ENCODE measurements at regions not wholly inside any gene's neighbourhood (a gene's known extent, or its start where the extent isn't known, plus 50 kb on each side); places are given as distances from the start of the nearest gene placed in this dataset.

DNA sequence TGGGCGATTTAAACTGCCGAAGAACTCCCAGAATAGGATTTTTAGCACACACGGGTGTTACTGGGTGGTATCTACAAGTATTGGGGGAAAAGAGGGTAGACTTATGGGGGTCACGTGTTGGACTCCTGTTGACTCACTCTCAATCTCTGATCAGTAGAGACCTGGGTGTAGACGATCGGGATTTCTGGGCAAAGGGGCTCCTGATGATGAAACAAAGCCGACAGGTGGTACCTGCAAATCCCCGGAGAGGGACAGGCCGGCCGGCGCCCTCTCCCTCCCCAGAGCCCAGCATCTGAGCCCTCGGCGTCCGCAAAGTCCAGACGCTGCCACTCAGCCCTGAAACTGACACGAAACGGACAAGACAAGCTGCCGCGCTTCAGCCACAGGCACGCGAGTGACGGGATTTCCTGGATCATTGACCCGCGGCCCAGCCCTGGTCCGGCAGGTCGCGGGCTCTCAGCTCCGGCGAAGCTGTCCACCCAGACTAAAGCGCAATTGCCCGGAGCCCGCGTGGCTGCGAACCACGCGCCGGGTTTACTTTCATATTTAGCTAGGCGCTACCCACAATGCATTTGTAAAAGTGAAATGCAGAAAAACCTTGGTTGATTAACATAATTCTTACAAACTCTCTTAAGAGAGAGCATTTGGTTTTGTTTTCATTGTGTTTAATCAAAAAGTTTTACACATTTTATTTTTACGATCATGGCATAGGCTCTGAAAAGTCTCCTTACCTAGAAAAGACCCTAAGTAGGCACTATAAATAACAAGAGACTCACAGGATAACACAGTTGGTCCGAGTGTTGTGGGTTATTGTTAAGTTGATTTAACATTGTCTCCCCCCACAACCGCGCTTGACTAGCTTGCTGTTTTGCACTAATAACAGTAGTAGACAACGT lies 56.9 kb upstream of the EZH2 start:
- TF ChIP-seq EZH2 (optimal IDR thresholded peaks at IDR 0.05; ENCODE audit: low read depth, low read length) (no peak), EZH2phosphoT487 (IDR thresholded peaks at IDR 0.05; ENCODE audit: low read length) (no peak)
- TF ChIP-seq, protein P1, sequence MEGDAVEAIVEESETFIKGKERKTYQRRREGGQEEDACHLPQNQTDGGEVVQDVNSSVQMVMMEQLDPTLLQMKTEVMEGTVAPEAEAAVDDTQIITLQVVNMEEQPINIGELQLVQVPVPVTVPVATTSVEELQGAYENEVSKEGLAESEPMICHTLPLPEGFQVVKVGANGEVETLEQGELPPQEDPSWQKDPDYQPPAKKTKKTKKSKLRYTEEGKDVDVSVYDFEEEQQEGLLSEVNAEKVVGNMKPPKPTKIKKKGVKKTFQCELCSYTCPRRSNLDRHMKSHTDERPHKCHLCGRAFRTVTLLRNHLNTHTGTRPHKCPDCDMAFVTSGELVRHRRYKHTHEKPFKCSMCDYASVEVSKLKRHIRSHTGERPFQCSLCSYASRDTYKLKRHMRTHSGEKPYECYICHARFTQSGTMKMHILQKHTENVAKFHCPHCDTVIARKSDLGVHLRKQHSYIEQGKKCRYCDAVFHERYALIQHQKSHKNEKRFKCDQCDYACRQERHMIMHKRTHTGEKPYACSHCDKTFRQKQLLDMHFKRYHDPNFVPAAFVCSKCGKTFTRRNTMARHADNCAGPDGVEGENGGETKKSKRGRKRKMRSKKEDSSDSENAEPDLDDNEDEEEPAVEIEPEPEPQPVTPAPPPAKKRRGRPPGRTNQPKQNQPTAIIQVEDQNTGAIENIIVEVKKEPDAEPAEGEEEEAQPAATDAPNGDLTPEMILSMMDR (IDR thresholded peaks at IDR 0.05; ENCODE audit: low read length), result no peak
- H3K9me2 ChIP-seq (replicated peaks; ENCODE audit: insufficient read depth, low read length), result no peaks in the 10 kb centered on the region
- no peaks in the 10 kb centered on the region for H3K36me3 ChIP-seq (replicated peaks; ENCODE audit: insufficient read depth, low read length)
- no peaks in the 10 kb centered on the region for H4K20me1 ChIP-seq (ENCODE audit: insufficient read depth, low read length)
- H3F3A ChIP-seq (ENCODE audit: insufficient read depth, low read length), result peaks cover 20% of the 10 kb centered on the region
- peak overlapping the region; percentile 80 for H2AFZ ChIP-seq (ENCODE audit: low read length)
- no peaks in the 10 kb centered on the region; the same call in 1 of the 2 replicates for H3K79me2 ChIP-seq (ENCODE audit: low read length)
- peaks cover 5% of the 10 kb centered on the region for H3K4me1 ChIP-seq (ENCODE audit: low read length)
- H3K4me3 ChIP-seq (ENCODE audit: low read length), result peak overlapping the region; percentile 83
- peak; percentile 92 for DNase-seq
- H3K27me3 ChIP-seq (replicated peaks; ENCODE audit: insufficient read depth, low read length), result no peaks in the 10 kb centered on the region
- H3K9me3 ChIP-seq (replicated peaks; ENCODE audit: insufficient read depth, low read length), result no peaks in the 10 kb centered on the region
- peak overlapping the region; percentile 91 for H3K9ac ChIP-seq (ENCODE audit: low read length)
- peak overlapping the region; percentile 82 for H3K27ac ChIP-seq (ENCODE audit: low read length)
- peak overlapping the region; percentile 86 for H3K4me2 ChIP-seq (ENCODE audit: low read depth, low read length)

DNA sequence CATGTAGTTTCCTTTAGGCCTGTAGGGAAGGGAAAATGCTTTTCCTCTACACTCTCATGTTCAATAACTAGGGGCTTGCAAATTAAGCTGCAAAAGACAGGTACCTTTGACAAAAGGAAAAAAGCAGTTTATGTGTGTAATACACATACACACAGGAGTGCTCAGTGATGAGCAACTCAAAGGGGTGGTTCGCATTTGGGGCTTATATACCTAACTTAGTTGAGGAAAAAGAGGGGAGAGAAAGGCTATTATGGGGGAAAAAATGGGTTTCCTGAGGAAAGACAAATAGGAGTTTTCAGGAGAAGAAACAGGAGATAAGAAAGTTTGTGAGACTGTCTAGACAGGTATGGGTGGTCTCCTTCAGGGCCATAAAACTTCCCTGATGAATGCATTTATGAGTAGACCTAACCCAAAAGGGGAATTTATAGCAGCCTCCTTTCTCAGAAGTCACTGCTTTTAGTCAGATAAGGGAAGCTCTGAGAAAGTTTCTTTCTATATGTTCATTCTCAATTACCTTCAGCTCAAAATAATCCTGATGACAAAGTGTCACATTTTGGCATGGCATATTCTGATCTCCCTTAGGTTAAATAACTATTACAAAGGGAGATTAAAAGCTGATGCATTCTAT lies 55.2 kb upstream of the EZH2 start:
- Histone ChIP-seq H4K20me1 (ENCODE audit: insufficient read depth, low read length) (no peaks in the 10 kb centered on the region), H3K4me3 (ENCODE audit: low read length) (no peak overlapping the region), H3K27ac (ENCODE audit: low read length) (no peak overlapping the region), H2AFZ (ENCODE audit: low read length) (no peak overlapping the region), H3K9me3 (replicated peaks; ENCODE audit: insufficient read depth, low read length) (no peaks in the 10 kb centered on the region), H3K4me1 (ENCODE audit: low read length) (peaks cover 5% of the 10 kb centered on the region), H3K9ac (ENCODE audit: low read length) (no peak overlapping the region), H3K79me2 (ENCODE audit: low read length) (no peaks in the 10 kb centered on the region; the same call in 1 of the 2 replicates), H3K27me3 (replicated peaks; ENCODE audit: insufficient read depth, low read length) (no peaks in the 10 kb centered on the region), H3K36me3 (replicated peaks; ENCODE audit: insufficient read depth, low read length) (no peaks in the 10 kb centered on the region), H3K9me2 (replicated peaks; ENCODE audit: insufficient read depth, low read length) (no peaks in the 10 kb centered on the region), H3F3A (ENCODE audit: insufficient read depth, low read length) (peaks cover 20% of the 10 kb centered on the region), H3K4me2 (ENCODE audit: low read depth, low read length) (no peak overlapping the region)
- TF ChIP-seq EZH2phosphoT487 (IDR thresholded peaks at IDR 0.05; ENCODE audit: low read length), result no peak
- TF ChIP-seq, protein P1 (IDR thresholded peaks at IDR 0.05; ENCODE audit: low read length), result no peak
- no peak for TF ChIP-seq EZH2 (optimal IDR thresholded peaks at IDR 0.05; ENCODE audit: low read depth, low read length)
- DNase-seq, result no peak

DNA sequence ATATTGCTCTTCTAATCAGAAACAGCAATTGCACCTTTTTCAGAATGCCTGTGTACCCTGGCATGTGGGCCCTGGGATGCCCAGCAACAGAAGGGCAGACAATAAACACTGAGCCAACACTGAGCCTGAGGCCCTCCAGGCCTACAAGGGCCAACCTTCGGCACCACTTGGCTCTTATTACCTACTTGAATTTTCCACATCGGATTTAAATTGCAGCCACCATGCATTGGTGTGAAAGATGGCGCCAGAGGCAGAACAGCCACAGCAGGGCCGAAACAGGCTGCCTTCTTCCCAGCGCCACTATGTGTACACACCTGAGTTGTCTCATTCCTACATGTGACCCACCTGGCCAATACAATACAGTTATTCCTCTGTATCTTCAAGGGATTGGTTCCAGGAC lies 51.4 kb upstream of the EZH2 start:
- TF ChIP-seq, protein P1 (IDR thresholded peaks at IDR 0.05; ENCODE audit: low read length), result no peak
- TF ChIP-seq EZH2 (optimal IDR thresholded peaks at IDR 0.05; ENCODE audit: low read depth, low read length) (no peak), EZH2phosphoT487 (IDR thresholded peaks at IDR 0.05; ENCODE audit: low read length) (no peak)
- H3K9ac ChIP-seq (ENCODE audit: low read length), result no peak overlapping the region
- peaks cover 6% of the 10 kb centered on the region for H3F3A ChIP-seq (ENCODE audit: insufficient read depth, low read length)
- no peaks in the 10 kb centered on the region for H3K36me3 ChIP-seq (replicated peaks; ENCODE audit: insufficient read depth, low read length)
- no peak overlapping the region for H2AFZ ChIP-seq (ENCODE audit: low read length)
- no peaks in the 10 kb centered on the region; the same call in 1 of the 2 replicates for H3K79me2 ChIP-seq (ENCODE audit: low read length)
- no peak overlapping the region for H3K27ac ChIP-seq (ENCODE audit: low read length)
- H3K4me2 ChIP-seq (ENCODE audit: low read depth, low read length), result no peak overlapping the region
- no peak for DNase-seq
- H4K20me1 ChIP-seq (ENCODE audit: insufficient read depth, low read length), result no peaks in the 10 kb centered on the region
- no peaks in the 10 kb centered on the region for H3K27me3 ChIP-seq (replicated peaks; ENCODE audit: insufficient read depth, low read length)
- peaks cover 5% of the 10 kb centered on the region for H3K4me1 ChIP-seq (ENCODE audit: low read length)
- no peaks in the 10 kb centered on the region for H3K9me2 ChIP-seq (replicated peaks; ENCODE audit: insufficient read depth, low read length)
- H3K9me3 ChIP-seq (replicated peaks; ENCODE audit: insufficient read depth, low read length), result no peaks in the 10 kb centered on the region
- no peak overlapping the region for H3K4me3 ChIP-seq (ENCODE audit: low read length)
